Liver (tissue), 8 donors: ENCODE measurements at regions not wholly inside any gene's neighbourhood (a gene's known extent, or its start where the extent isn't known, plus 50 kb on each side); places are given as distances from the start of the nearest gene placed in this dataset.

Experiments
- DNase-seq: peaks from one replicate; pipeline ENCODE4 v3.0.0-alpha.2; 2017; ENCODE audit warnings: low spot score
- H3K27ac ChIP-seq, 2 donors: one replicate each; pipeline ENCODE4 v1.7.0; 2013; ENCODE audit warnings: inconsistent platforms in 2 of 2, low read length in 2 of 2, control low read depth in 1 of 2, low read depth in 1 of 2, mild to moderate bottlenecking in 1 of 2
- H3K27me3 ChIP-seq, 4 donors: one replicate each; pipeline versions ENCODE4 v1.6.1 to v1.7.0; 2013; ENCODE audit warnings: low read length in 3 of 4, inconsistent platforms in 1 of 4, mild to moderate bottlenecking in 1 of 4, moderate library complexity in 1 of 4; ENCODE audit not compliant: control insufficient read depth in 4 of 4, insufficient read depth in 4 of 4
- H3K36me3 ChIP-seq, 4 donors: one replicate each; pipeline versions ENCODE4 v1.6.1 to v1.7.0; 2013; ENCODE audit warnings: low read length in 3 of 4, mild to moderate bottlenecking in 3 of 4, low read depth in 1 of 4, moderate library complexity in 1 of 4; ENCODE audit not compliant: control insufficient read depth in 4 of 4, insufficient read depth in 3 of 4
- H3K4me1 ChIP-seq, 4 donors: one replicate each; pipeline versions ENCODE4 v1.6.1 to v1.7.0; 2013; ENCODE audit warnings: low read length in 3 of 4, mild to moderate bottlenecking in 3 of 4, moderate library complexity in 1 of 4; ENCODE audit not compliant: control insufficient read depth in 4 of 4, insufficient read depth in 4 of 4
- H3K4me3 ChIP-seq, 3 donors: one replicate each; pipeline versions ENCODE4 v1.6.1 to v1.7.0; 2013; ENCODE audit warnings: low read length in 3 of 3, control low read depth in 1 of 3, low read depth in 1 of 3, mild to moderate bottlenecking in 1 of 3
- H3K9ac ChIP-seq, 2 donors: one replicate each; pipeline ENCODE4 v1.7.0; 2013; ENCODE audit warnings: low read length in 2 of 2, mild to moderate bottlenecking in 2 of 2, moderate library complexity in 2 of 2, control low read depth in 1 of 2, low read depth in 1 of 2
- H3K9me3 ChIP-seq, 4 donors: one replicate each; pipeline versions ENCODE4 v1.6.1 to v1.7.0; 2013; ENCODE audit warnings: low read length in 3 of 4; ENCODE audit not compliant: control insufficient read depth in 4 of 4
- ATF3 ChIP-seq: IDR thresholded peaks from 2 replicates; pipeline ENCODE4 v1.6.1; 2016; ENCODE audit warnings: antibody characterized with exemption
- EGR1 ChIP-seq, 2 donors: IDR thresholded peaks; 2 replicates each; pipeline ENCODE4 v1.6.1; 2016 to 2018; ENCODE audit warnings: antibody characterized with exemption in 2 of 2, low read depth in 2 of 2
- FOXA2 ChIP-seq: IDR thresholded peaks from 2 replicates; pipeline ENCODE4 v1.6.1; 2016; ENCODE audit warnings: antibody characterized with exemption
- GABPA ChIP-seq, 2 donors: IDR thresholded peaks in 1 of 2; conservative IDR thresholded peaks in 1 of 2; 2 replicates each; pipeline ENCODE4 v1.6.1; 2016; ENCODE audit warnings: antibody characterized with exemption in 2 of 2, mild to moderate bottlenecking in 1 of 2, moderate library complexity in 1 of 2
- JUND ChIP-seq, 2 donors: IDR thresholded peaks; 2 replicates each; pipeline ENCODE4 v1.6.1; 2016; ENCODE audit warnings: antibody characterized with exemption in 2 of 2
- NR2F2 ChIP-seq: IDR thresholded peaks from 2 replicates; pipeline ENCODE4 v1.6.1; 2016; ENCODE audit warnings: antibody characterized with exemption
- RAD21 ChIP-seq, 2 donors: IDR thresholded peaks; 2 replicates each; pipeline ENCODE4 v1.6.1; 2016; ENCODE audit warnings: antibody characterized with exemption in 2 of 2, mild to moderate bottlenecking in 2 of 2
- REST ChIP-seq: IDR thresholded peaks from 2 replicates; pipeline ENCODE4 v1.6.1; 2016; ENCODE audit warnings: antibody characterized with exemption, mild to moderate bottlenecking
- RXRA ChIP-seq, 2 donors: IDR thresholded peaks; 2 replicates each; pipeline ENCODE4 v1.6.1; 2017 to 2018; ENCODE audit warnings: antibody characterized with exemption in 2 of 2, mild to moderate bottlenecking in 1 of 2
- SP1 ChIP-seq: IDR thresholded peaks from 2 replicates; pipeline ENCODE4 v1.6.1; 2018; ENCODE audit warnings: antibody characterized with exemption, mild to moderate bottlenecking
- TAF1 ChIP-seq: conservative IDR thresholded peaks from 2 replicates; pipeline ENCODE4 v1.6.1; 2016; ENCODE audit warnings: antibody characterized with exemption, mild to moderate bottlenecking
- YY1 ChIP-seq: IDR thresholded peaks from 2 replicates; pipeline ENCODE4 v1.6.1; 2016; ENCODE audit warnings: antibody characterized with exemption, mild to moderate bottlenecking
- WGBS: extraction: QIAGEN DNeasy Blood & Tissue Kit; methylation state at CpG from one replicate; pipeline ENCODE4 v1.1.7; 2013; 5-methylcytosine and 5-hydroxymethylcytosine counted together
- TF ChIP-seq, protein P1 (sequence below): IDR thresholded peaks from 2 replicates; pipeline ENCODE4 v1.6.1; 2016; ENCODE audit warnings: antibody characterized with exemption
- TF ChIP-seq, protein P2 (sequence below): fragments of 150-350 bp; IDR thresholded peaks from 2 replicates; pipeline ENCODE4 v1.5.1; 2017; ENCODE audit warnings: improper control_type of control experiment, low read depth, low read length; ENCODE audit not compliant: missing input control
- TF ChIP-seq, protein P3 (sequence below): IDR thresholded peaks from 2 replicates; pipeline ENCODE4 v1.6.1; 2016; ENCODE audit warnings: antibody characterized with exemption
- donor health status: healthy.
- donor health status: healthy.
- donor health status: healthy.
- donor health status: healthy.
- donor health status: healthy.

- TF ChIP-seq JUND (IDR thresholded peaks at IDR 0.05) = no peak
- TF ChIP-seq, protein P1, sequence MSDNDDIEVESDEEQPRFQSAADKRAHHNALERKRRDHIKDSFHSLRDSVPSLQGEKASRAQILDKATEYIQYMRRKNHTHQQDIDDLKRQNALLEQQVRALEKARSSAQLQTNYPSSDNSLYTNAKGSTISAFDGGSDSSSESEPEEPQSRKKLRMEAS = no peak
- TF ChIP-seq YY1 = no peak
- TF ChIP-seq, protein P2, sequence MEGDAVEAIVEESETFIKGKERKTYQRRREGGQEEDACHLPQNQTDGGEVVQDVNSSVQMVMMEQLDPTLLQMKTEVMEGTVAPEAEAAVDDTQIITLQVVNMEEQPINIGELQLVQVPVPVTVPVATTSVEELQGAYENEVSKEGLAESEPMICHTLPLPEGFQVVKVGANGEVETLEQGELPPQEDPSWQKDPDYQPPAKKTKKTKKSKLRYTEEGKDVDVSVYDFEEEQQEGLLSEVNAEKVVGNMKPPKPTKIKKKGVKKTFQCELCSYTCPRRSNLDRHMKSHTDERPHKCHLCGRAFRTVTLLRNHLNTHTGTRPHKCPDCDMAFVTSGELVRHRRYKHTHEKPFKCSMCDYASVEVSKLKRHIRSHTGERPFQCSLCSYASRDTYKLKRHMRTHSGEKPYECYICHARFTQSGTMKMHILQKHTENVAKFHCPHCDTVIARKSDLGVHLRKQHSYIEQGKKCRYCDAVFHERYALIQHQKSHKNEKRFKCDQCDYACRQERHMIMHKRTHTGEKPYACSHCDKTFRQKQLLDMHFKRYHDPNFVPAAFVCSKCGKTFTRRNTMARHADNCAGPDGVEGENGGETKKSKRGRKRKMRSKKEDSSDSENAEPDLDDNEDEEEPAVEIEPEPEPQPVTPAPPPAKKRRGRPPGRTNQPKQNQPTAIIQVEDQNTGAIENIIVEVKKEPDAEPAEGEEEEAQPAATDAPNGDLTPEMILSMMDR = no peak
- TF ChIP-seq SP1 = no peak
- no peak for TF ChIP-seq ATF3
- TF ChIP-seq, protein P3, sequence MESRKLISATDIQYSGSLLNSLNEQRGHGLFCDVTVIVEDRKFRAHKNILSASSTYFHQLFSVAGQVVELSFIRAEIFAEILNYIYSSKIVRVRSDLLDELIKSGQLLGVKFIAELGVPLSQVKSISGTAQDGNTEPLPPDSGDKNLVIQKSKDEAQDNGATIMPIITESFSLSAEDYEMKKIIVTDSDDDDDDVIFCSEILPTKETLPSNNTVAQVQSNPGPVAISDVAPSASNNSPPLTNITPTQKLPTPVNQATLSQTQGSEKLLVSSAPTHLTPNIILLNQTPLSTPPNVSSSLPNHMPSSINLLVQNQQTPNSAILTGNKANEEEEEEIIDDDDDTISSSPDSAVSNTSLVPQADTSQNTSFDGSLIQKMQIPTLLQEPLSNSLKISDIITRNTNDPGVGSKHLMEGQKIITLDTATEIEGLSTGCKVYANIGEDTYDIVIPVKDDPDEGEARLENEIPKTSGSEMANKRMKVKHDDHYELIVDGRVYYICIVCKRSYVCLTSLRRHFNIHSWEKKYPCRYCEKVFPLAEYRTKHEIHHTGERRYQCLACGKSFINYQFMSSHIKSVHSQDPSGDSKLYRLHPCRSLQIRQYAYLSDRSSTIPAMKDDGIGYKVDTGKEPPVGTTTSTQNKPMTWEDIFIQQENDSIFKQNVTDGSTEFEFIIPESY = no peak
- no peak for TF ChIP-seq EGR1 (IDR thresholded peaks at IDR 0.05; ENCODE audit: low read depth in 2 of 2)
- TF ChIP-seq REST = no peak
- no peak for TF ChIP-seq TAF1
- TF ChIP-seq RAD21 (IDR thresholded peaks at IDR 0.05) = no peak
- TF ChIP-seq FOXA2 = no peak
- TF ChIP-seq RXRA (IDR thresholded peaks at IDR 0.05) = no peak
- TF ChIP-seq NR2F2 = no peak
- TF ChIP-seq GABPA (IDR thresholded peaks at IDR 0.05 in 1 of 2, conservative IDR thresholded peaks at IDR 0.05 in 1 of 2) = no peak
- Histone ChIP-seq H3K27me3 (no peaks in the 10 kb centered on the region), H3K27ac (no peak overlapping the region), H3K4me3 (no peak overlapping the region), H3K4me1 (no peaks in the 10 kb centered on the region), H3K36me3 (no peaks in the 10 kb centered on the region), H3K9me3 (no peaks in the 10 kb centered on the region), H3K9ac (no peak overlapping the region)
- DNase-seq = no peak
These were observed 136.0 kb upstream of the UBE2E2 start for GRCh38 chr3:23067116-23067515.

DNA sequence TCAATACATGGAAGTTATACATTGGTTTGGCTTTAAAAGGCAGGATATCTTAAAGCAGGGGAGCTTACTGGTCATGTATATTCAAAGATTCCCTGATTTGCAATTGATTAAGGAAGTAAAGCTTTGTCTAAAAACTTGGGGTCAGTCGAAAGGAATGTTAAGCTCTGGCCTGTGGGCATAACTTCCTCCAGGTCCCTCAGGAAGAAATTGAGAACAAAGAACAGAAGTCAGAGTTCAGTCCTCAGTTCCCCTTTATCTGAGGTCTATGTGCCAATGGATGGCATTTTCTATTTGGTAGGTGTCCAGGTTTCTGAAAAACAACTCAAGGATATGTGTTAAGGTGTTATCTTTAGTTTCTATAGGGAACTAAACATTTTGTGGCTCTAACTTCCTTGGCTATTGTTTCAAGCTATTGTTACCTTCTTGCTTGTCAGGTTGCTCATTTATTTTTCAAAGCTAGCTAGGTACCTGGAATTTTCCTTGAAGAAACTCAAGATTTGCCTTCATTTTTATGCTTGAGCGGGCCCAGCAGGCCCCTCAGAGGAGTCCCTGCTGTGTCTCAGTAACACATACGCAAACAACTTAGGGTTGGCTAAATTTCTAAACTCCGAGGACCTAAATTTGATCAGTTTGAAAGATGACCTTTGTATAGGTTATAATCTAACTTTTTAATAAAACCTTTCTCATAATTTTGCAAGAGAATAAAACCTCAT, 135.0 kb upstream of the UBE2E2 start:
- Histone ChIP-seq H3K4me1 (no peaks in the 10 kb centered on the region), H3K27me3 (no peaks in the 10 kb centered on the region), H3K9ac (no peak overlapping the region), H3K9me3 (no peaks in the 10 kb centered on the region), H3K27ac (no peak overlapping the region), H3K36me3 (no peaks in the 10 kb centered on the region), H3K4me3 (no peak overlapping the region)
- WGBS = 71% methylated on average over 4 of the region's 4 CpGs
- no peak for DNase-seq
- TF ChIP-seq EGR1 (IDR thresholded peaks at IDR 0.05; ENCODE audit: low read depth in 2 of 2) (no peak), TAF1 (no peak), NR2F2 (no peak), RXRA (IDR thresholded peaks at IDR 0.05) (no peak), YY1 (no peak), FOXA2 (no peak), JUND (IDR thresholded peaks at IDR 0.05) (no peak), RAD21 (IDR thresholded peaks at IDR 0.05) (no peak), SP1 (no peak)
- TF ChIP-seq, protein P1 = no peak
